SK-N-DZ (cell line): ENCODE measurements at regions not wholly inside any gene's neighbourhood (a gene's known extent, or its start where the extent isn't known, plus 50 kb on each side); places are given as distances from the start of the nearest gene placed in this dataset.
"Not testable (repeated sequence)": the region's sequence is repeated elsewhere in the genome, so short reads cannot be mapped to it uniquely, and the experiment has no call there.

ENCODE experiments used
- DNase-seq: peaks from one replicate; pipeline ENCODE4 v3.0.0-alpha.2; 2015; ENCODE audit warnings: low spot score

DNA sequence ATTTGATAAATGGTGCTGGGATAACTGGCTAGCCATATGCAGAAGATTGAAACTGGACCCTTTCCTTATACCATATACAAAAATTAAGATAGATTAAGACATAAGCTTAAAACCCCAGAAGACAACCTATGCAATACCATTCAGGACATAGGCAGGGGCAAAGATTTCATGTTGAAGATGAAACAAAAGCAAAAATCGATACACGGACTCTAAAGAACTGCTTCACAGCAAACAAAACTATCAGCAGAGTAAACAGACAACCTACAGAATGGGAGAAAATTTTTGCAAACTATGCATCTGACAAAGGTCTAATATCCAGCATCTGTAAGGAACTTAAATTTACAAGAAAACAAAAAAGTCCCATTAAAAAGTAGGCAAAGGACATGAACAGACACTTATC lies 255.9 kb downstream of the TINAG start:
- DNase-seq, result not testable (repeated sequence)

DNA sequence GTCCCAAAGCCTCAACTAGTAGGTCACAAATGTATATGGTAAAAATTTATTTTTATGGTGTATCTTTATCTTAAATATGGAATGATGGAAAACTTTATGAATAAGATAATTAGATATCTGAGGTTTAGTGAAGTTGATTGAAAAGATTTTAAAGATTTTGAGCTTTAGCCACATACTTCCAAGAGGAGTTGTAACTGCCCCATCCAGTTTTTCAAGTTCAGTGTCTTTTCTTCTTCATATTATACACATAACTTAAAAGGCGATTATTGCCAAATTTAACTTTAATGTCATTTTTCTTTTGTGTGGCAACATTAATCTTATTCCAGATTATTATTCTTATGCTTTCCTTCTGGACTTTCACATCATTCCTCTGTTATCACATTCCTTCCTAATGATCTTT lies 266.4 kb downstream of the TINAG start:
- no peak for DNase-seq

DNA sequence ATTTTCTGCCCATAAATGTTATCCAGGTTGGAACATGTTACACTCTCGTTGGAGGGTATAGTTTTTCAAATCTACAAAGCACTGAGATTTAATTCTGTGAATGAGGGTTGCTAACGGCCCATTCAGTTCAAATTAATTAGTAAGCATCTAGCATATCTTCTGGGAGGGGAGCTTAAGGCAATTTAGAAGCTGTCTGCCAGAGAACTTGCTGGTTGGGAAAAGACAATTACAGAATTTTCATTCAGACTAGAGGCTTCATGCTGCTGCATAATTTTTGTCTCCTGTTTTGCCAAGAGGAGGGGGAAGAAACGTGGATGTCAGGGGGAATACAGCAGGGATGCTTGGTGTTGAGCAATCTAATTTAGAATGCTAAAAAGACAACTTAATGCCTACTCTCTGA lies 268.3 kb upstream of the FAM83B start:
- DNase-seq, result no peak

DNA sequence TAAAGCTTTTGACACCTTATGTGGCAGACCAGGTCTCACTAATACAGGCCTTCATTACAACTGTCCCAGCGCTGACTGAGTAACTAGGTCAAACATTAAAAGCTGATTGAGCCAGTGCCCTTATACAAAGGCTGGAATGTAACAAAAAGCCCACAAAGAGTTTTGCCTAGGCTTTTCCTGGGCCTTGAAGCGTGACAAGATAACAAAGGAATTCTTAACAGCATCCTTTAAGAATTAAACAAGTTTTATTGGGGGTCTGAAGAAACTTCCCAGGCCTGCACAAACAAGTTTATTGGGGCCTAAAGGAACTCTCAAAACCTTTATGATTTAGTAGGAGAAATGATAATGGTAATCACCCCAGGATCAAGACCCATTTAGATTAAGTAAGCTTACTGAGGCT lies 267.6 kb upstream of the FAM83B start:
- no peak for DNase-seq

DNA sequence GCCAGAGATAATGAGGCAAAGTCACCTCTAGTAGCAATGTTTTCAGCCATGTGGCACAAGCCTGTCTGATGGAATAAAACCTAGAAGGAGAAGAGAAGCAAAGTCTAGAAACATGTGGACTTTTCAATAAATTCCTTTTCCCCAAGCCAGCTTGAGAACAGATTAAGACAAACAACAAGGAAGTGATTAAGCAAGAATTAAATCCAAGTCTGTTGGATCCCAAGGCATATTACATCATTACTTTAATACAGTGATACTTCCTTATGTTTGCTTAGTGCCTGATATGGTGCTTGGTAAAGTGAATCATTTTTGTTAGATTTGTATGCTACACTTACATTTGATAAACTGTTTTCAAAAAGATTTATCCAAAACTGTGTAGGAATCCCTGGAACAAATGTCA lies 260.3 kb upstream of the FAM83B start:
- no peak for DNase-seq

DNA sequence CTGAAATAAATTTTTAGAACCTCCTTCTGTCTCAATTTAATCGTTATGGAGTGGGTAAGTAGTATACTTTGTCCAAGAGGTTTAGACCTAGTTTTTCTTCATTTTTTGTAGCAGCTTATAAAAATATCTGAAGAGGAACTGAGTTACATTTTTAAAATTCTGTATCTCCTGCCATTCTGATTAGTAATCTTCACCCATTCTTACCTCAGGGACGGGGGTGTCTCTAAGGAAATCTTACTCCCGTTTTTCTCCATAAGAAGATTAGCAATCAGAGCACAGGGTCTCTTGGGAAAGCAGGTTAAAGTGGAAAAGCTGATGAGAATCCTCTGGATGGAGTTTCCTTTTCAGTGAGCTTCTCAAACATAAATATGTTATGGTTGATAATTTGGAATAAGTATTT lies 259.3 kb upstream of the FAM83B start:
- DNase-seq, result no peak

DNA sequence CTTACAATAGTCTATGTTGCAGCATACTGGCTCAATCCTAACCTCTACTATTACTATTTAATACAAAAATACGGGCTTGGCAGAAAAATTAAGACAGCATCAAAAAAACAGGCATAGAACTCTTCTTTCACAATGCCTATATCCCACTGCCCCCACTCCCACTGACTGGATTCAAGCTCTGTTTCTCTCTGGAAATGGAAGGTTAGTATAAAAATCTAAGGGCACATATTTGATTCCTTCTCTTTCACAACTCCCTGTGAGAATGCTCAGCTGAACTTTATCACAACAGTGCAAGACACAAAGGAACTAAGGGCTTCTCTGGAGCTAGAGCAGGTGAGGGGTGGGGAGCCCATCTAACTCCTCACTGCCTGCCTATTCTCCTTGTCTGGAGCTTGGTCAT lies 258.4 kb upstream of the FAM83B start:
- DNase-seq, result no peak

DNA sequence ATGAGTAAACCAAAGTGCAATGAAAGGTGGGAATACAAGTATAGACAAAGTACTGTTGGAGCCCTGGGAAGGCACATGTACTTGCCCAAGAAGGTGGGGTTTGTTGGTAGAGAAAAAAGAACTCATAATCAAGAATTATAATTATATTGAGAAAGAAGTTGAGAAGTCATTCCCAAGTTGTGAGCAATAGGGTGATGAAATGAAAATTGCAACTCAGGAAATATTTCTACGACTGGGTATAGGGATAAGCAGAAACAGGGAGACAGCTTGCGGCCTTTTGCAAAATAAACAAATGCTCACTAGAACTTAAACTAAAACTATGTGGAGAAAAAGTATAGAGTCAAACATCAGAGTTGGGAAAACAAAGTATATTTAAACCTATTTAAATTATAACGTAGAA lies 250.7 kb upstream of the FAM83B start:
- DNase-seq, result no peak

DNA sequence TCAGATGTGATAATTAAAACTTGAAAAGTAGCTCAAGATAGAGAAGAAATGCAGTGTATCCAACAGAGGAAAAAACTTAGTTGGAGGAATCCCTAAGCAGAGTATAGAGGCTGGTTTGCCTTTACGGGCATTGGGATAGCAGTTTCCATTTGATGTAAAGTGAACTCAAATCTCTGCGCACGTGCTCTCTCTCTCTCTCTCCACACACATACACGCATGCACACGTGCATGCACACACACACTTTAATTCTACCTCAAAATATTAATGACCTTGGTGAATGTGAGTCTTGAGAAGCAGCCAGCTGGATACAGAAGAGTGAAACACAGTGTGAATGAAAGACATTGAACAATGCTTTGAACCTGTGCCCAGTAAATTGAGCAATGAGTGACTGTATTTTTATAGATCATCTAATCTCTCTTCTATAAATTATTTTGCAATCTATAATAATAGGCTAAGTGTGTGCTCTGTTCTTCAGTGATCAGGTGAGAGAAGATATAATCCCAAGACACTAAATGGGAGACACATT lies 247.7 kb upstream of the FAM83B start:
- DNase-seq, result no peak

DNA sequence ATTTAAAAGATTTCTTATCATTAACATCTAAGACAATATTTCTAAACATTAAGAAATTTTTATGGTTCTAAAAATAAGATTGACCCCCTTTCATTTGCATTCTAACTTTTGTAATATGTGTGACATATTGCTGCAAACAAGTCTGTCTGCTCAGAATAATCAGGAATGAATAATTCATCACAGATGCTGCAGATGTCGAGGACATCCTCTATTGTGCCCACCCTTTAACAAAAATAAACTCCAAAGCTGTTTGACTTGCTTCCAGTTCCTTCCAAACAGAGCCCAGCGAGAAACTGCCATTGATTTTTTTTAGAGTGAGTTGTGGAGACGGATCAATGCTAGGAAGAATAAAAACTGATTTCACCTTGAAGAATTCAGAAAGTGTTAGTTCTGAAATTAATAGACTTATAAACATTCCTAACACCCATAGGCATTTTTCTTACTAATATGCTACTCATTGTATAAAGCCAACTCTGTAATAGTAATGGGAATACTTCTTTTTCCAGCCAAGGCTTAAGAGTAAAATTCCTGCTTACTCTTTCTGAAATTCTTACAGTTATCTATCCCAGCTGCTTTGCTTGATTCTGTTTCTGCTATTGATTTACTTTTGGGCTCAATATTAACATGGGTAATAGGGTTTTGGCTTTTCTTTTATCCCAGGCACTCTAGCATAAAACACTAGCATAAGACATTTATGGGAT lies 244.8 kb upstream of the FAM83B start:
- DNase-seq, result no peak

DNA sequence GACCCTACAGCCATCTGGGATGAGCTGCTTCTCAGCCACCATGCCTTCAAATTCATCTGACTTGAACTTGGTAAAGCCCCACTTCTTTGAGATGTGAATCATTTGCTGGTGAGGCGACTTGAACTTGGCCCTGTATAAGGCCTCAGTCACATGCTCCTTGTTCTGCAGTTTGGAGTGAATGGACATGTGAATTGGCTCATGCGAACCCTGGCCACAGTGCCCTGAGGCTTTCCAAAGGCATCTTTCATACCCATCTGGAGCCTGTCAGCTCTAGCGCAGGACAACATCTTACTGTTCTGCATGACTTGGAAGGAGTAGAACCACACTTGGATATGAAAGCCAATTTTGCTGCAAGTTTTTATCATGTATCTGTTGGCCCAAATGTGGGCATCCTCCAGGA lies 244.0 kb upstream of the FAM83B start:
- no peak for DNase-seq

DNA sequence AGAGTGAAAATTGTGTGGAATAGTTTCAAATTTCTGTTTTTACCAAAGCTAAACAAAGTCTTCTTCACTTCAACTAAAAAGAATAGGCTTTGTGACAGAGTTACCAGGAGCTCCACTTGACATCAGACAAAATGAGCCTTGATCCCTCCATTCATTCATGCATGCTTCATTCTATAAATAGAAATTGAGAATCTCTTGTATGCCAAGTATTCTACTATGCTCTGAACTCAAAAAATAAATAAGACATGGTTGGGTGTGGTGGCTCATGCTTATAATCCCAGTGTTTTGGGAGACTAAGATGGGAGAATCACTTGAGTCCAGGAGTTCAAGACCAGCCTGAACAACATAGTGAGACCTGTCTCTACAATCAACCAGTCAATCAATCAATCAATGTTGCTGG lies 236.6 kb upstream of the FAM83B start:
- DNase-seq, result no peak

DNA sequence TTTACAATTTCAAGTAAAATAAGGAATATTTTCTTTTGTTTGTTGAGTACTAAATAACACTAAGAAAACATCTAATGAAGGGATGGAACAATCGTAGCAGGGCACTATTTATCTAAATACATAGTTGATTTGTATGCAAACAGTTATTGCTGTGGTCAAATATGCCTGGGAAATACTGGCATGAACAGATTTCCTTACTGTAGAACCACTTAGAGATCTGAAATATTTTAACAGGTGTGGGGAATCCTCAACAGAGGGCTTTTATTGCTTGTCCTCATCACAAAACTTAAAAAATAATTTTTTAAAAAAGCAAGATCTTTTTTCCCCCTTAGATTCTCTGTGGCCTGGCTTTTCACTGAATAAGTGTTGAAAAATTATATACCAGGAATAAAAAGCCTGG lies 233.0 kb upstream of the FAM83B start:
- no peak for DNase-seq

DNA sequence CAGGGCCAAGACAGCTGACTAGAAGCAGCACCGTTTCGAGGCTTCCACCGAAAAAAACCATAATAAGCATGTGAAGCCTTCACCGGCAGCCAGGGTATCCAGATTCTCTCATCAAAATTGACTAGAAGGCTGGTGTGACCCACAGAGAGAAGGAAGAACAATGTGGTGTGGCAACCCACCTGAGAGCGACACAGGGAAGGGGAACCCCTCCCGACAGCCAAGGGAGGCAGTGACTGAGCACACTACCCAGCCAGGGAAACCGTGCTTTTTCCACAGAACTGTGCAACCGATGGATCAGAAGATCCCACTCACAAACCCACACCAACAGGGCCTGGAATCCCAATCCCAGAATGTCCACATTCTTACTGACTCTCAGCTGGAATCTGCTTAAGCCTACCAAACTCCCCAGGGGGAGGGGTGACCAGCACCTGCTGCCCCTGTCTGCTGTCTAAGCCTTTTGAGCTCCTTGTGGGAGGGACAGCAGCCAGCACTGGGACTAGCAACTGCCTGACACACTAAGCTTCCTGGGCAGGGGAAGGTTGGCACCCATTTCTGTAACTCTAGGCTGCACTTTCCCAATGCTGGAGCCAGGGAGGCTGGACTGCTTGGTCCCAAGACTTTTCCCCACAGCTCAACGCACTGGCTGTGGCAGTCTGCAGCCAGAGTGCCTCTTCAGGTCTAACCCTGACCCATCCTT lies 231.9 kb upstream of the FAM83B start:
- no peak for DNase-seq

DNA sequence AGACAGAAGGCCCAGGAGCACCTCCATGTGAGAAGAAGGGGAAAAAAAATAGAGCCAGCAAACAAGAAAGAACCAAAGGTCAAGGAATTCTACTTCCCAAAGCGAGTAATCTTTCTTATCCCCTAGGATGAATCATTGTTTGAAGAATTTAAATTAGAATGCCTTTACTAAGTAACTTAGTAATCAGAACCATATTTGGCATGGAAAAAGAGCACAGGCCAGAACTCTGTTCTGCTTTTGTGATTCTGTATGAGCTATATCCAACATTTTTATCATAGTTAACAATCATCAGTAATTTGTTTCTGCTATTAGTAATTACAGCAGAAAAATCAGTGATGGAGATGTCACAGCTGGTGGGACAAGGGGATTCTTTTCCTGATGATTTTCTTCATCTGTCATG lies 228.8 kb upstream of the FAM83B start:
- no peak for DNase-seq

DNA sequence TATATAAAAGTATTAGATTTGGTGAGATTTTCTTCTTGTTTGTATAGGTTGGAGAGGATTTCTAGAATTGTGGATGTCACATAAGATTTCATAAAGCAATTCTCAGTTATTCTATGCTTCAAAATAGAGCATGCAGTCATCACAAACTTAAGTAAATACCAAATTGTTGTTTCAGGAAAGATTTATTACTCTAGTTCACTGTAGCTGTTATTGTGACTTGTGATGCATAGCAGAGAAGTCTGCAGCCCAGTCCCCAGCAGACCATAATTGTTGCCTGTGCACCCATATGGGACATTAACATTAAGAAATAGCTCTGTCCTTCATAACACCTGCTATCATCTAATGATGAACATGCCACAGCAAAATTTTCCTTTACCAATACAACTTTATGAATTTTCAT lies 228.0 kb upstream of the FAM83B start:
- no peak for DNase-seq

DNA sequence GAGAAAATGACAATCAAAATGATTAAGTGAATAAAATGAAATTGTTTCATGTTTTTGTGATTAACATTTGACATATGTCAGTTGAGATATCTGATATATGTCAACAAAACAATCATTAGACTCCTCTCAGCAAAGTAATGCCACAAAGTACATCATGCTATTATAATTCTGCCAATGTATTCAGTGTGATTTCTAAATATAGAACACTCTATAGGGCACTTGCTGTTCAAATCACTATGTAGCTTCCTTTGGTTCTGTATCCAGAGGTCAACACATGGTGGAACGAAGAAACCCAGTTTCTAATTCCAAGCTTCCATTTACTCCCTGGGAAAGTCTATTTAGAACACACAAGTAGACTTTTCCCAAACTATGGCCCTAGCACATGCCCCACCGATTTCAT lies 227.5 kb upstream of the FAM83B start:
- DNase-seq, result no peak

DNA sequence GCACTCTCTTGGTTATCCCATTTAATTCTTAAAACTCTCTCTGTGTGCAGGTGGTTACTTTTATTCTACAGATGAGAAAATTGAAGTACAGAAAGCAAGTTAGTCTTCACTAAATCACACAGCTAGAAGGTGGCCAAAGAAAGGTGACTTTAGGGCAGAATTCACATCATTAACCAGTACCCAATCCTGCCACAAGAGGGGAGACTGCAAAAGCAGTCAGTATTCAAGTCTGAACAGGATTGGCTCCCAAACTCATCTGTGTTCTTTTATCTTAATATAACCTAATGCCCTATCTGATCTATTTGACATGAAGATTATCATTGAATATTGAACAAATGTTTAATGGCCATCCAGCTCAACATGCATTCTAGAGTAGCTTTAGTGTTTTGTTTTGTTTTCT lies 225.3 kb upstream of the FAM83B start:
- DNase-seq, result peak; percentile 4

DNA sequence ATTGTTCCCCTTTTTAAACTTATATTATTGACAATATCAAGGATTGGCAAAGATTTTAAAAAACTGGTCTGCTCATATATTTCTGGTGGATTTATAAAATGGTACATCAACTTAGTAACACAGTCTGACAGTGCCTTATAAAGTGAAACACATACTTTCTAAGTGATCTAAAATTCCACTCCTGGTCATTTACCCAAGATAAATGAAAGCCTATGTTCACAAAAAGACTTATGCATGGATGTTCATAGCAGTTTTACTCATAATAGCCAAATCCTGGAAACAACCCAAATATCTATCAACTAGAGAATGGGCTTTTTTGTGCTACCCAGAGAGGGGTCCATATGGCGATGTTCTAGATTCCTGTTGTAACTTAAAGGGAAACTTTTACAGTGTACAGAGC lies 222.4 kb upstream of the FAM83B start:
- DNase-seq, result no peak

DNA sequence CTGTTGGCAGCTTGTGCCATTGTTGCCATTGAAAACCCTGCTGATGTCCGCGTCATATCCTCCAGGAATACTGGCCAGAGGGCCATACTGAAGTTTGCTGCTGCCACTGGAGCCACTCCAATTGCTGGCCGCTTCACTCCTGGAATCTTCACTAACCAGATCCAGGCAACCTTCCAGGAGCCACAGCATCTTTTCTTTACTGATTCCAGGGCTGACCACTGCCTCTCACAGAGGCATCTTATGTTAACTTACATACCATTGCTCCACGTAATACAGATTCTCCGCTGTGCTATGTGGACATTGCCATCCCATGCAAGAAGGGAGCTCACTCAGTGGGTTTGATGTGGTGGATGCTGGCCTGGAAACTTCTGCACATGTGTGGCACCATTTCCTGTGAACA lies 221.8 kb upstream of the FAM83B start:
- no peak for DNase-seq

DNA sequence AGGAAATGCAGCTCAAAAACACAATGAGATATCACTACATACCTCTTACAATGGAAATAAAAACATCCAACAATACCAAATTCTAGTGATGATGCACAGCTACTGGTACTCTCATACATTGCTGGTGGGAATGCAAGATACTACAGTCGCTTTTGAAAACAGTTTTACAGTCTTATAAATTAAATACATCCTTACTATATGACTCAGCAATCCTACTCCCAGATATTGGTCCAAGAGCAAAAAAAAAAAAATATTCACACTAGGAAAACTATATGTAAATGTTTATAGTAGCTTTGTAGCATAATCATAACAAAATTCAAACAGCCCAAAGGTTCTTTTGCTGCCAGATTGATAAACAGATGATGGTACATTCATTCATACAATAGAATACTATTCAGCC lies 217.4 kb upstream of the FAM83B start:
- no peak for DNase-seq

DNA sequence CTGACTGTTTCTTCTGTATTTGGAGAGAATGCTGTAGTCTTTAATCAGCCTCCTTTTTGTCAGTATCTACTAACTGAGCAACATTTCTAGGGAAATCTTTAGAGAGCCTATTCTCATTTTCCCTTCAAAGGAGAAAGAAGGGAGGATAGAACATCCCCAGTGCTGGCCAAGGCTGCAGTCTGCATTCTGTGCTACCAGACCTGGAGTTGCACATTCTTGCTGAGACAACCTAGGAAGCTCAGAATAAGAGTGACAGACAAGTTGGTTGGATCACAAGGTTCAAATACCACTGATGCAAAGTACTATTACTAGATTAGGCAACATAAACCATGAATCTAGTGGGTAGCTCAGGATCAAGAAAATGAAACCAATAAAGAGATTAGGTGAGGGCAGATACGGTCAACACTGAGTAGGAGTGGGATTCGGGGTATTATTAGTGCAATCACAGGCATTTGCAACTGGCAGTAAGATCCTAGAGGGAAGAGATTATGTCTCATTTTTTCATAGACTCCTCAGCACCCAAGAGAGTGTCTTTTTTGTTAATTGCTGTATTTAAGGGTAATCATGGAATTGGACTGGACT lies 213.5 kb upstream of the FAM83B start:
- no peak for DNase-seq

DNA sequence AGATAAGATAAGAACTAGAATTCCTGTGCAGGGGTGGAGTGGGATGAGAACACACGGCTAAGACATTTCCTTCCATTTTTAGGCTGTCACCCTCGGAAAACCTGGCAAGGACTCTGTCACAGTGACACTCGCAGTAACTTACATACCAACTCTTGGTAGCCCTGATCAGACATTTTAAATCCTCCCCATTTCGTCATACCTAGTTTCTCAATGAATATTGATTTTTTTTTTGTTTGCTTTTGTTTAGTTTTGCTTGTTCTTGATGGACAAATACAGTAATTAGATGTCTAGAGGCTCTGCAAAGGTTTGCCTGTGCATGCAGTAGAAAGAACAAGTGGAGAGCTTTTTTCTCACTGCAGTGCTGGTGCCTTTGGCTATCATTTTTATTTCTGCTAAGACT lies 213.0 kb upstream of the FAM83B start:
- no peak for DNase-seq
